Epithelial cell of proximal tubule (primary cell): ENCODE measurements at regions not wholly inside any gene's neighbourhood (a gene's known extent, or its start where the extent isn't known, plus 50 kb on each side); places are given as distances from the start of the nearest gene placed in this dataset.

ENCODE experiments used
- DNase-seq: peaks from one replicate; pipeline ENCODE4 v3.0.0-alpha.2; 2011; ENCODE audit warnings: low read depth
- H3K4me3 ChIP-seq: 2 replicates; pipeline ENCODE4 v1.5.1; 2011; ENCODE audit warnings: low read depth, mild to moderate bottlenecking, low read length
- CTCF ChIP-seq: conservative IDR thresholded peaks from 2 replicates; pipeline ENCODE4 v1.5.1; 2012; ENCODE audit warnings: low read depth, mild to moderate bottlenecking, low read length

GRCh38 chr4:14596437-14596836 is 405.8 kb upstream of the CPEB2 start:
- H3K4me3 ChIP-seq, result no peak overlapping the region
- DNase-seq, result no peak
- no peak for TF ChIP-seq CTCF

GRCh38 chr4:14596904-14597303 is 405.4 kb upstream of the CPEB2 start:
- no peak for DNase-seq
- TF ChIP-seq CTCF, result peak; percentile 34
- H3K4me3 ChIP-seq, result no peak overlapping the region

GRCh38 chr4:14602206-14602605 is 400.1 kb upstream of the CPEB2 start:
- no peak overlapping the region for H3K4me3 ChIP-seq
- no peak for TF ChIP-seq CTCF
- no peak for DNase-seq

- no peak for TF ChIP-seq CTCF
- H3K4me3 ChIP-seq, result no peak overlapping the region
- DNase-seq, result no peak
These were observed 395.3 kb upstream of the CPEB2 start for GRCh38 chr4:14607001-14607400.

GRCh38 chr4:14607578-14607977 is 394.7 kb upstream of the CPEB2 start:
- DNase-seq, result no peak
- TF ChIP-seq CTCF, result no peak
- H3K4me3 ChIP-seq, result no peak overlapping the region

GRCh38 chr4:14608630-14609029 is 393.7 kb upstream of the CPEB2 start:
- no peak overlapping the region for H3K4me3 ChIP-seq
- no peak for TF ChIP-seq CTCF

GRCh38 chr4:14614840-14615239 is 387.4 kb upstream of the CPEB2 start:
- no peak for DNase-seq
- H3K4me3 ChIP-seq, result no peak overlapping the region
- no peak for TF ChIP-seq CTCF

More at GRCh38 chr4:14608630-14609029, 393.7 kb upstream of the CPEB2 start:
- DNase-seq, result no peak
